ENCODE measurements at regions not wholly inside any gene's neighbourhood (a gene's known extent, or its start where the extent isn't known, plus 50 kb on each side); places are given as distances from the start of the nearest gene placed in this dataset.

- no peak for DNase-seq
Measured at GRCh38 chr18:25710981-25711380, 359.0 kb upstream of the ZNF521 start.

GRCh38 chr18:25705650-25706049, 353.7 kb upstream of the ZNF521 start:
- no peak for DNase-seq

- no peak for DNase-seq
Measured at GRCh38 chr18:25704494-25704893, 352.5 kb upstream of the ZNF521 start.

GRCh38 chr18:25704071-25704470, 352.1 kb upstream of the ZNF521 start:
- no peak for DNase-seq

GRCh38 chr18:25701821-25702220, 349.9 kb upstream of the ZNF521 start:
- DNase-seq = no peak

- no peak for DNase-seq
Measured at GRCh38 chr18:25686960-25687500, 335.1 kb upstream of the ZNF521 start.

- DNase-seq = no peak
Measured at GRCh38 chr18:25685088-25685487, 333.1 kb upstream of the ZNF521 start.

GRCh38 chr18:25679491-25679890, 327.5 kb upstream of the ZNF521 start:
- no peak for DNase-seq

GRCh38 chr18:25678221-25678620, 326.3 kb upstream of the ZNF521 start:
- DNase-seq = no peak

- DNase-seq = no peak
Measured at GRCh38 chr18:25675123-25675850, 323.3 kb upstream of the ZNF521 start.

GRCh38 chr18:25674183-25674582, 322.2 kb upstream of the ZNF521 start:
- no peak for DNase-seq

GRCh38 chr18:25672490-25672889, 320.5 kb upstream of the ZNF521 start:
- peak in 1 of 2 donors; percentile 1 for DNase-seq

- no peak for DNase-seq
Measured at GRCh38 chr18:25669741-25670140, 317.8 kb upstream of the ZNF521 start.

GRCh38 chr18:25662272-25662671, 310.3 kb upstream of the ZNF521 start:
- no peak for DNase-seq

GRCh38 chr18:25661831-25662230, 309.9 kb upstream of the ZNF521 start:
- no peak for DNase-seq

- no peak for DNase-seq
Measured at GRCh38 chr18:25659541-25659940, 307.6 kb upstream of the ZNF521 start.

- DNase-seq = no peak
Measured at GRCh38 chr18:25658476-25658875, 306.5 kb upstream of the ZNF521 start.

- DNase-seq = no peak
Measured at GRCh38 chr18:25651553-25651952, 299.6 kb upstream of the ZNF521 start.

- DNase-seq = no peak
Measured at GRCh38 chr18:25650201-25650941, 298.4 kb upstream of the ZNF521 start.

GRCh38 chr18:25648716-25649260, 296.8 kb upstream of the ZNF521 start:
- DNase-seq = no peak

GRCh38 chr18:25647404-25647803, 295.4 kb upstream of the ZNF521 start:
- no peak for DNase-seq

- DNase-seq = no peak
Measured at GRCh38 chr18:25646971-25647370, 295.0 kb upstream of the ZNF521 start.

- no peak for DNase-seq
Measured at GRCh38 chr18:25639596-25639995, 287.6 kb upstream of the ZNF521 start.

GRCh38 chr18:25633563-25633962, 281.6 kb upstream of the ZNF521 start:
- DNase-seq = no peak
